ENCODE measurements at regions not wholly inside any gene's neighbourhood (a gene's known extent, or its start where the extent isn't known, plus 50 kb on each side); places are given as distances from the start of the nearest gene placed in this dataset.

- H3K4me3 ChIP-seq = no peak overlapping the region
- Mint-ChIP-seq H3K27me3 (ENCODE audit: insufficient read depth, low read depth, poor library complexity) (peaks cover 7% of the 10 kb centered on the region), H3K36me3 (ENCODE audit: low read depth) (peaks cover 32% of the 10 kb centered on the region), H3K27ac (no peak overlapping the region), H3K4me1 (no peaks in the 10 kb centered on the region; the same call in 2 of the 3 replicates), H3K9me3 (peaks cover 87% of the 10 kb centered on the region), H3K4me3 (no peak overlapping the region)
- H3K27me3 ChIP-seq (ENCODE audit: insufficient read depth) = no peaks in the 10 kb centered on the region
- H3K4me2 ChIP-seq = no peak overlapping the region
- no peaks in the 10 kb centered on the region for H3F3A ChIP-seq (replicated peaks; ENCODE audit: low read depth)
- H2AFZ ChIP-seq = no peak overlapping the region
- H3K9me2 ChIP-seq (ENCODE audit: insufficient read depth) = no peaks in the 10 kb centered on the region
- H3K27ac ChIP-seq (ENCODE audit: low read depth) = no peak overlapping the region
- H3K4me1 ChIP-seq (ENCODE audit: insufficient read depth) = no peaks in the 10 kb centered on the region
- no peaks in the 10 kb centered on the region for H3K36me3 ChIP-seq (ENCODE audit: insufficient read depth)
- no peaks in the 10 kb centered on the region for H3K79me2 ChIP-seq (replicated peaks; ENCODE audit: insufficient read depth)
- DNase-seq (ENCODE audit: low spot score) = no peak
- ATAC-seq = no peak
- TF ChIP-seq NANOG (IDR thresholded peaks at IDR 0.05; ENCODE audit: borderline replicate concordance) (no peak), EZH2 (IDR thresholded peaks at IDR 0.05; ENCODE audit: low read depth, unreplicated experiment) (no peak), JUNB (IDR thresholded peaks at IDR 0.05; ENCODE audit: unreplicated experiment) (no peak), ZNF331 (CRISPR knock-in tag; IDR thresholded peaks at IDR 0.05; ENCODE audit: low read depth) (no peak), ZNF114 (CRISPR knock-in tag; IDR thresholded peaks at IDR 0.05) (no peak), EZH2phosphoT487 (IDR thresholded peaks at IDR 0.05; ENCODE audit: unreplicated experiment) (no peak), STAT1 (IDR thresholded peaks at IDR 0.05; ENCODE audit: unreplicated experiment) (no peak), ZNF462 (CRISPR knock-in tag; IDR thresholded peaks at IDR 0.05) (no peak), CTCF (conservative IDR thresholded peaks at IDR 0.05; ENCODE audit: low read depth in 2 of 2) (no peak), REST (IDR thresholded peaks at IDR 0.05; ENCODE audit: unreplicated experiment) (no peak), ETS1 (IDR thresholded peaks at IDR 0.05) (no peak), POLR2AphosphoS5 (IDR thresholded peaks at IDR 0.05; ENCODE audit: low read depth) (no peak)
- H4K20me1 ChIP-seq (replicated peaks; ENCODE audit: insufficient read depth) = no peaks in the 10 kb centered on the region
Observed at GRCh38 chr22:47257566-47257965, 495.1 kb downstream of the TBC1D22A start.

All from GM23338 (cell line).